Renal pelvis (tissue), 1 donor: ENCODE measurements at regions not wholly inside any gene's neighbourhood (a gene's known extent, or its start where the extent isn't known, plus 50 kb on each side); places are given as distances from the start of the nearest gene placed in this dataset.

Experiments used
- DNase-seq: peaks from one replicate; pipeline ENCODE4 v3.0.0-alpha.2; 2013

DNA sequence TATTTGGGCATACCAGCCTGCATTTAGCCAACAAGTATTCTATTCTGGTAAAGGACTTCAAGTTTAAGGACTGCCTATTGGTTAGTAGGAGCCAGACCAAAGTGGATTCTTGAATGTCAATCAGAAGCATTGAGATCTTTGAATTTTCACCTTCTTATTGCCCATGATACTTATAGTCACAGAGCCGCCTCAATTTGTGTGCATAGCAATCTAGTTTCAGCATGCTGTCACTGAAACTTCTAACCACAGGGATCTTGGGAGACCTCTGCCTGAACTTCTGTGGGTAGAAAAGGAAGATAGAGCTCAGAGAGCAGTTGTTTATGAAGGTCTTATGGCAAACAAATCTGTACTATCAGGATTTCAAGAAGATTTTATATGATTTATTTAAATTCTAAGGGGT lies 501.4 kb upstream of the USP24 start:
- DNase-seq, result no peak

GRCh38 chr1:55716151-55716550 lies 501.0 kb upstream of the USP24 start:
- no peak for DNase-seq

DNA sequence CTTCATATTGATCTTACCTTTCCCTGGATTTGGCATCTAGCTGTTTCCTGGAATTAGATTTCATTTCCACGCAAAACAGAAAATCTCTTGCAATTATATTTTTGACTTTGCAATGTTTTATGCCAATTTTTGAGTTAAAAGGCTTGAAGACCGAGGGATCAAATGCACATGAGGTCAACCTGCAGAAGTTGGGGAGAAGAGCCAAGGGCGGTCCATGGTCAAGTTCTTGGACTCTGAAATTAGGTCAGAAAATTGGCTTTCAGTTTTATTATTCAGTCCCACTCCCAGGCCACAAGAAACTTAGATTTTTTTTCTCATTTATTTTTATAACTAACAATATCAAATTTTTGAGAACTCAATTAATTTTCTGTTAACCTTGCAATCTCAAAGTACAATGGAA lies 499.1 kb upstream of the USP24 start:
- DNase-seq, result no peak

- DNase-seq, result no peak
These were observed 498.4 kb upstream of the USP24 start for GRCh38 chr1:55713516-55713915.

GRCh38 chr1:55712148-55712547 lies 497.0 kb upstream of the USP24 start:
- peak; percentile 82 for DNase-seq

- no peak for DNase-seq
These were observed 493.6 kb upstream of the USP24 start for GRCh38 chr1:55708781-55709180.

DNA sequence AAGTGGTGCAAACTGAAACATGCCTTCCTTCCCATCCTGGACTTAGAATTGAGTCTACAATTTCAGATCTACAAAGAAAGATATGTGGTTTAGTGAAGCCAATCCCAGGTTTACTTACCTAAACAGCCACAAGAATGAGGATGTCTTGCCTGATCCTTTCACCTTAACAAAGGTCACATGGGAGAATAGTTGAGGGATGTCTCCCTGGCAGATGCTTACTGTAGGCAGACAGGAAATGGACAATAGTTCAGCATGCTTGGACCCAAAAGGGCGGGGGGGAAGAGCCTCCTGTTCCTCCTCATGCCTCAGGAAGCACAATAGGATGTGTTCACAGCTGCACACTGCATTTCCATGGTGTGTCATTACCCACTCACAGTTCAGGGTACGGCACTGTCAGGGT lies 492.7 kb upstream of the USP24 start:
- DNase-seq, result no peak

- no peak for DNase-seq
These were observed 492.0 kb upstream of the USP24 start for GRCh38 chr1:55707196-55707595.

- no peak for DNase-seq
These were observed 491.2 kb upstream of the USP24 start for GRCh38 chr1:55706397-55706796.

- no peak for DNase-seq
These were observed 488.7 kb upstream of the USP24 start for GRCh38 chr1:55703726-55704363.

DNA sequence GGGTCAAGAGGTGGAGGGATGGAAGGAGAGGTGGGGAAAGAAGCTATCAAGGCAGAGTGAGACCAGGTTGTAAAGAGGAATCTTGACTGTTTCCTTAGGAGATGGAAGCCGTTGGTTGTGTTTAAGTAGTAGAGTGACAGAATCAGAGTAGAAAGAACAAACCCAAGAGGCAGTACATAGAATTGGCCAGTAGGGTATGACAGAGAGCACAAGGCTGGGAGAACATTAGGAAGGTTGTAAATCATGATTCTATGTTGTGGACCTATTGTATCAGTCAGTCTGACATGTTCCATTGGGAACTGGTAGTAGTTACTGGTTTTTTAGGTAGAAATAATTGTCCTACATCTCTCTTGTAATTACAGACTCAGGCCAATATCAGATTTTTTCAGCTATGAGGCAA lies 486.9 kb upstream of the USP24 start:
- DNase-seq, result no peak

DNA sequence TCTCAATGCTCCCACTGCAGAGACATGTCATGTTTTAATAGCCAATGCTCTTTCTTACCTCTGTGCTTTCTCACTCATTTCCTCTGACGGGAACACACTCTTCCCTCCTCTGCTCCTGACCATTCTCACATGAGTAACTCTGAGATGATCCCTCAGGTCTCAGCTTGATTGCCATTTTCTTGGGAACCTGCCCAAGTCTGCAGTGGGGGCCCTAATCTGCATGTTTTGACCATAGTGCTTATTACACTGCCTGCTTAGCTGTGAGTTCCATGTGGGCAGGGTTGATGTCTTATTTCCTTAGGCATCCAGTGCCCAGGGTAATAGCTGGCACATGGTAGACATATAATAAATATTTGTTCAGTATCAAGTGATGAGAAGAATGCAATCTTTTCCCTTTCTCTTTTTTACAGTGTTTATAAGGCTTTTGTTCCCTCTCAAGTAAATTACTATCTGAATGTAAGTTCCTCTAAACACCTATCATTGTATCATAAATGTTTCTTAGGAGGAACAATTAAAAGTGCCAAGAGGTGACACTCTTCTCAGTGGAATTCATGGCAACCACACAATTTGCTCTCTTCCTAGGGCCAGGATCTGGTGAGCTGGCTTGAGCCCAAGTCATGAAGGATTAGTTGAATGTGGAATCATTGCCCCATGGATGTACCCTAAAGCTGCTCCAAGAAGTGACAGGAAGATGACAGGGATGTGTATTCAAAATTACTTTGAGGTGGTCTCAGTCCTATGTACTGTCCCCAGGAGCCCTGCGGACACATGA lies 485.4 kb upstream of the USP24 start:
- no peak for DNase-seq

GRCh38 chr1:55699228-55699627 lies 484.1 kb upstream of the USP24 start:
- DNase-seq, result peak; percentile 69

GRCh38 chr1:55697997-55698535 lies 482.9 kb upstream of the USP24 start:
- DNase-seq, result no peak

GRCh38 chr1:55696891-55697290 lies 481.7 kb upstream of the USP24 start:
- no peak for DNase-seq

- no peak for DNase-seq
These were observed 481.1 kb upstream of the USP24 start for GRCh38 chr1:55696181-55696754.

DNA sequence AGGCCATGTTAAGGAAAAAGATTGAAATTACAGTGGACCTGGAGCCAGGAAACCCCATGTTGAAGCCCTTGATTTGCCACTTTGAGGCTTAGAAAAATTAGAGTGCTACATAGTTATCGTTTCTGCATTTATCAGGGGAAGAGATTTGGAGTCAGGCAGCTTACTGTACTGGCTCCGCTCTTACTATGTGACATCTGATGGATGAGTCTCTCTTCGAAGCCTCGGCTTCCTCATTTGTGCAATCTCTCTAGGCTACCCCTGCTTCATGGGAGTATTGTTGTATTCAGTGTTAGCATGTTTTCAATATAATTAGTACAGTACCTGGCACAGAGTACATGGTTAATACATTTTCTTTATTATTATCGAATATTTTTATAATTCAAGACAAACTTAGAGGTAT lies 480.4 kb upstream of the USP24 start:
- no peak for DNase-seq

DNA sequence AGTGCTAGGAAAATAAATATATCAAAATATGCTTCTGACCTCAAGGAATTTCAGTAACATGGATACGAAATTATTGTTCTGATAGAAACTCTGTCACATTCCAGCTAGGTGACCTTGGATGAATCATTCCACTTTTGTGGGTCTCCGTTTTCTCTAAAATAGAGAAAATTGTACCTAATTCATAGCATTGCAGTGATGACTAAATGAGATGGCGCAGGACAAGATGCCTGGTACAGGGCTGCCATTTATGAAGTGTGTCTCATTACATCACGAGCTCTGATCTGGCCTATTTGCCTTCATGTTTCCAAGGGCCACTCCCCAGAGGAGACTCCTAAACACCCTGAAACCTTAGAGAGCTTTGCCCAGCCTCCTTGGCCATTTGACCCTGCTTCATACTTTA lies 480.0 kb upstream of the USP24 start:
- DNase-seq, result no peak

GRCh38 chr1:55694310-55694801 lies 479.2 kb upstream of the USP24 start:
- DNase-seq, result peak; percentile 70

- no peak for DNase-seq
These were observed 477.6 kb upstream of the USP24 start for GRCh38 chr1:55692726-55693125.

GRCh38 chr1:55690366-55690765 lies 475.2 kb upstream of the USP24 start:
- no peak for DNase-seq

GRCh38 chr1:55689800-55690199 lies 474.6 kb upstream of the USP24 start:
- no peak for DNase-seq

DNA sequence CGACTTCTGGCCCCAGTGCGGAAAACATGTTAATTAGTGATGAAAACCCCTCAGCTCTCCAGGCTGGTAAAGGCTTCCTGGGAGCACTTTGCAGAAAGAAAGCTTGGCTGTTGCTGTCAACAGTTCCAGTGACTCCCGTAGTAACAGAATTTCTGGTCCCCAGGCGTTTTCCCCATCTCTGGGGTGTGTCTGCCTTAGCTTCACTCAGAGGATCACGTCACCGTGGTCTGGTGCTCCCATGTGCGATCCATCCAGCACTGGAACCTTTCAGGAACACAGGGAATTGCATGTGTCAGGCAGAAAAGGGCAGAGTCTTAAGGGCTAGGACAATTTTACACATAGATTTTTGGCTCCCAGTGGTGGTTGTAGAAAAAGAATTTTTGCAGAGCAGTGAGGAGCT lies 470.4 kb upstream of the USP24 start:
- no peak for DNase-seq
